SU-DHL-6 (cell line): ENCODE measurements at regions not wholly inside any gene's neighbourhood (a gene's known extent, or its start where the extent isn't known, plus 50 kb on each side); places are given as distances from the start of the nearest gene placed in this dataset.

Source experiments
- H2AFZ ChIP-seq: fragments of 200-600 bp; sonication (generic); 2 replicates; pipeline ENCODE4 v1.6.1; 2014; ENCODE audit warnings: low read depth, mild to moderate bottlenecking, moderate library complexity, mixed read lengths, antibody characterized with exemption, low read length; ENCODE audit not compliant: severe bottlenecking
- H3F3A ChIP-seq: fragments of 200-600 bp; shearing (Covaris generic); 2 replicates; pipeline ENCODE4 v1.6.0; 2016; ENCODE audit warnings: antibody characterized with exemption, mild to moderate bottlenecking; ENCODE audit not compliant: insufficient read depth
- H3K27ac ChIP-seq: fragments of 200-600 bp; sonication (generic); 2 replicates; pipeline ENCODE4 v1.5.1; 2016; ENCODE audit warnings: low read depth, mild to moderate bottlenecking, low read length, moderate library complexity, mixed read lengths
- H3K27me3 ChIP-seq: fragments of 200-600 bp; sonication (generic), shearing (Covaris generic); 2 replicates; pipeline ENCODE4 v1.6.0; 2014; ENCODE audit warnings: mild to moderate bottlenecking, low read length
- H3K36me3 ChIP-seq: fragments of 200-600 bp; sonication (generic); 2 replicates; pipeline ENCODE4 v1.6.1; 2014; ENCODE audit warnings: mild to moderate bottlenecking, low read length, mixed read lengths
- H3K4me2 ChIP-seq: fragments of 300-600, 200-600 bp; shearing (Covaris generic), sonication (generic); 2 replicates; pipeline ENCODE4 v1.6.0; 2014; ENCODE audit warnings: low read length, low read depth, mild to moderate bottlenecking; ENCODE audit not compliant: poor library complexity, severe bottlenecking
- H3K4me3 ChIP-seq: fragments of 200-600 bp; sonication (generic); 2 replicates; pipeline ENCODE4 v1.5.1; 2014; ENCODE audit warnings: antibody characterized with exemption, low read length, mild to moderate bottlenecking, mixed read lengths; ENCODE audit not compliant: insufficient read depth, poor library complexity, severe bottlenecking
- H3K79me2 ChIP-seq: fragments of 200-600 bp; sonication (generic); 2 replicates; pipeline ENCODE4 v1.6.1; 2014; ENCODE audit warnings: mild to moderate bottlenecking, low read length, moderate library complexity; ENCODE audit not compliant: insufficient read depth
- H3K9ac ChIP-seq: fragments of 200-600 bp; sonication (generic); 2 replicates; pipeline ENCODE4 v1.7.0; 2014; ENCODE audit warnings: mild to moderate bottlenecking, low read length
- H3K9me2 ChIP-seq: fragments of 200-600 bp; sonication (generic); replicated peaks from 2 replicates; pipeline ENCODE4 v1.6.1; 2014; ENCODE audit warnings: low read length; ENCODE audit not compliant: insufficient read depth
- H3K9me3 ChIP-seq: fragments of 200-600 bp; sonication (generic); 2 replicates; pipeline ENCODE4 v1.6.1; 2014; ENCODE audit warnings: low read length, mixed read lengths; ENCODE audit not compliant: insufficient read depth
- H4K20me1 ChIP-seq: fragments of 200-600 bp; sonication (generic); 2 replicates; pipeline ENCODE4 v1.6.1; 2014; ENCODE audit warnings: low read depth, mild to moderate bottlenecking, antibody characterized with exemption, low read length, moderate library complexity, mixed read lengths
- EZH2phosphoT487 ChIP-seq: fragments of 200-600 bp; sonication (generic), shearing (Covaris generic); conservative IDR thresholded peaks from 2 replicates; pipeline ENCODE4 v1.6.1; 2018; ENCODE audit warnings: mild to moderate bottlenecking, antibody characterized with exemption, low read length, moderate library complexity, mixed read lengths
- TF ChIP-seq, protein P1 (sequence below): fragments of 200-600 bp; sonication (generic); IDR thresholded peaks from one replicate; pipeline ENCODE4 v1.5.1; 2017; ENCODE audit warnings: antibody characterized with exemption, mild to moderate bottlenecking, low read length, moderate library complexity; ENCODE audit not compliant: insufficient read depth, poor library complexity, severe bottlenecking

DNA sequence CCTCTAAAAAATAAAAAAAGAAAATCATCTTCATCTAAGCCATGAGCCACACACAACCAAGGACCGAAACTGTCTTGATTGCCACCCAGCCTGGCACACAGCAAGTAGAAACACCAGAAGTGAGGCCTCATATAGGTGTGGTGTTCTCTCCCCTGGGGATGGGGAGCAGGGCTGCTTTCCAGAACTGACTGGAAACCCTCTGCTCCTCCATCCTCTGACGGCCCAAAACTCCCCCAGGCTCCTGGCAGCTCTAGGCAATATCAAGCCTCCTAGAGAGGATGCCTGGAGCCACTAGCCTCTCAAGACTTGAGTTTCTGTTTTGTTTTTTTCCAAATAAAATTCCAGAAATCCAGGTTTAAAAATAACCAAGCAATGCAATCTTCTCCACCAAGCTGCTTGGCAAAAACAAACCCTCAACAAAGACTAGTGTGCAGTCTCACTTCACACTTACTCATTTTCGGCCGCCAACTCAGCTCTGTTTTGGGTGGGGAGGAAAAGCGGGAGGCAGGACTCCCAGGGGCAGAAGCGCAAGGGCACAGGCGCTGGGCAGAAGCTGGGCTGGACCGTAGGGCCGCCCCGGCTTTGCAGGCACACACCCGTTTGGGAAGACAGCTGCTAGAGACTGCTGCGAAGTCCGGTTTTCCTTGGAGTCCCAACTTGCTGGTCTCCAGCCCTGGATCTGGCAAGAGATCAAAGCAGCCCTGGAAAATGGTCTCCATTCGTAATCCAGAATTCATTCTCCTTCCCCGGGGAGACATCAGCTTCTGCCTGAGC, 78.2 kb upstream of the CAPZB start:
- no peaks in the 10 kb centered on the region for H3K9me2 ChIP-seq
- no peak overlapping the region for H2AFZ ChIP-seq
- no peaks in the 10 kb centered on the region for H3K27me3 ChIP-seq
- H3K27ac ChIP-seq = no peak overlapping the region
- H3K79me2 ChIP-seq = no peaks in the 10 kb centered on the region
- no peak overlapping the region for H3K9ac ChIP-seq
- no peak overlapping the region for H3K4me2 ChIP-seq
- no peaks in the 10 kb centered on the region for H3K36me3 ChIP-seq
- no peak for TF ChIP-seq EZH2phosphoT487
- TF ChIP-seq, protein P1, sequence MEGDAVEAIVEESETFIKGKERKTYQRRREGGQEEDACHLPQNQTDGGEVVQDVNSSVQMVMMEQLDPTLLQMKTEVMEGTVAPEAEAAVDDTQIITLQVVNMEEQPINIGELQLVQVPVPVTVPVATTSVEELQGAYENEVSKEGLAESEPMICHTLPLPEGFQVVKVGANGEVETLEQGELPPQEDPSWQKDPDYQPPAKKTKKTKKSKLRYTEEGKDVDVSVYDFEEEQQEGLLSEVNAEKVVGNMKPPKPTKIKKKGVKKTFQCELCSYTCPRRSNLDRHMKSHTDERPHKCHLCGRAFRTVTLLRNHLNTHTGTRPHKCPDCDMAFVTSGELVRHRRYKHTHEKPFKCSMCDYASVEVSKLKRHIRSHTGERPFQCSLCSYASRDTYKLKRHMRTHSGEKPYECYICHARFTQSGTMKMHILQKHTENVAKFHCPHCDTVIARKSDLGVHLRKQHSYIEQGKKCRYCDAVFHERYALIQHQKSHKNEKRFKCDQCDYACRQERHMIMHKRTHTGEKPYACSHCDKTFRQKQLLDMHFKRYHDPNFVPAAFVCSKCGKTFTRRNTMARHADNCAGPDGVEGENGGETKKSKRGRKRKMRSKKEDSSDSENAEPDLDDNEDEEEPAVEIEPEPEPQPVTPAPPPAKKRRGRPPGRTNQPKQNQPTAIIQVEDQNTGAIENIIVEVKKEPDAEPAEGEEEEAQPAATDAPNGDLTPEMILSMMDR = no peak
- H4K20me1 ChIP-seq = no peaks in the 10 kb centered on the region
- no peaks in the 10 kb centered on the region for H3F3A ChIP-seq
- H3K9me3 ChIP-seq = no peaks in the 10 kb centered on the region
- no peak overlapping the region for H3K4me3 ChIP-seq

DNA sequence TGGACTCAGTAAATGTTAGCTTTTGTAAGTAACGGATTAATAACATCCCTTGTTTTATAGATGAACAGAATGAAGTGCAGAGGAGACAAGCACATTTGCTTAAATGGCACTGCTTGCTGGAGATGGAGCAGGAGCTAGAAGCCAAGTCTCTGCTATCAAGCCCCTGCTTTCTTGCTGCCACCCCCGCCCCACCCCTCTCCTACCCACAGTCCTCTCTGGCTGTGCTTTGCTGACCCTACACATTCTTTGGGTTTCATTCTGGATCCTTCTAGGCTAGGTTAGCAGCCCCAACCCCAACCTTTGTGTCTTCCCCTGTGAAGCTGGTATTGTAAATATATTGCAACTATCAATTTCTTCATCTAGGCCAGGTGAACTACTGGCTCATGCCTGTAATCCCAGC, 77.5 kb upstream of the CAPZB start:
- no peak overlapping the region for H3K27ac ChIP-seq
- no peak overlapping the region for H2AFZ ChIP-seq
- H3K9me2 ChIP-seq = no peaks in the 10 kb centered on the region
- no peak overlapping the region for H3K4me3 ChIP-seq
- no peaks in the 10 kb centered on the region for H3K79me2 ChIP-seq
- H3K9ac ChIP-seq = no peak overlapping the region
- no peaks in the 10 kb centered on the region for H3K9me3 ChIP-seq
- no peaks in the 10 kb centered on the region for H4K20me1 ChIP-seq
- no peaks in the 10 kb centered on the region for H3F3A ChIP-seq
- TF ChIP-seq, protein P1 = no peak
- TF ChIP-seq EZH2phosphoT487 = no peak
- H3K27me3 ChIP-seq = no peaks in the 10 kb centered on the region
- H3K4me2 ChIP-seq = no peak overlapping the region
- no peaks in the 10 kb centered on the region for H3K36me3 ChIP-seq

DNA sequence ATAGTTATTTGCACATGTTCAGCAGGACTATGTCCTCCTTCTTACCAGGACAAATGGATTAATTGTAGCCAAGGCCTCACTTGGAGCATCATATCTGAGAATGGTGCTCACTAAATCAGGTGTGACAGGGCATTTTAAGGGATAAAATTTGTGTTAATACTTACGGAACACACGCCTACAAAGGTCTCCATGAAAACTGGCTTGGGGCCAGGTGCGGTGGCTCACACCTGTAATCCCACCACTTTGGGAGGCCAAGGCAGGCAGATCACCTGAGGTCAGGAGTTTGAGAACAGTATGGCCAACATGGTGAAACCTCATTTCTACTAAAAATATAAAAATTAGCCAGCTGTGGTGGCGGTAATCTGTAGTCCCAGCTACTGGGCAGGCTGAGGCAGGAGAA, 75.1 kb upstream of the CAPZB start:
- Histone ChIP-seq H3F3A (no peaks in the 10 kb centered on the region), H2AFZ (no peak overlapping the region)
- no peak for TF ChIP-seq EZH2phosphoT487
- TF ChIP-seq, protein P1 = no peak

More for the DNA sequence above, 75.1 kb upstream of the CAPZB start:
- no peaks in the 10 kb centered on the region for H3K79me2 ChIP-seq
- no peak overlapping the region for H3K9ac ChIP-seq
- H3K27ac ChIP-seq = no peak overlapping the region
- no peaks in the 10 kb centered on the region for H3K9me2 ChIP-seq
- no peak overlapping the region for H3K4me3 ChIP-seq
- H4K20me1 ChIP-seq = no peaks in the 10 kb centered on the region
- H3K4me2 ChIP-seq = no peak overlapping the region
- H3K36me3 ChIP-seq = no peaks in the 10 kb centered on the region
- H3K9me3 ChIP-seq = no peaks in the 10 kb centered on the region
- no peaks in the 10 kb centered on the region for H3K27me3 ChIP-seq
